H4 (cell line): ENCODE measurements at regions not wholly inside any gene's neighbourhood (a gene's known extent, or its start where the extent isn't known, plus 50 kb on each side); places are given as distances from the start of the nearest gene placed in this dataset.
A peak's percentile ranks its signal among the peaks of the same experiment; 100 is the strongest.

Source experiments
- DNase-seq: peaks from one replicate; pipeline ENCODE4 v3.0.0-alpha.2; 2015; ENCODE audit warnings: low spot score

DNA sequence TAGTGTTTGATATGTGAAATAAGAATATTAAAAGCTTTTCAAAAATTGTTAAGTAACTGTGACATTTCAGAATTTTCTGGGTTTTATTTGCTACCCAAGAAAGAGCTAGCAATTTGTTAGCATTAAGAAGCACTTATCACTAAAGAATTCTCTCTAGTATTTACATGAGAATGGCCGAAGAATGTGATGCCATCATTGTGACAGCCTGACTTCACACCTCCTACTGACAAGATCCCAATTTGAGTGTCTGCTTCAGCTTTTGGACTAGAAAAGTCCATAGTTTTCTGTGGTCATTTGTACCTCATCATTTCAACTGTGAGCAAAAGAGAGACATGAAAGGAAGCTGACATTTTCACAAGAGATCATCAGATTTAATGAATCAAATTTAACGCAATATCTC, 548.1 kb upstream of the AGTR1 start:
- no peak for DNase-seq

DNA sequence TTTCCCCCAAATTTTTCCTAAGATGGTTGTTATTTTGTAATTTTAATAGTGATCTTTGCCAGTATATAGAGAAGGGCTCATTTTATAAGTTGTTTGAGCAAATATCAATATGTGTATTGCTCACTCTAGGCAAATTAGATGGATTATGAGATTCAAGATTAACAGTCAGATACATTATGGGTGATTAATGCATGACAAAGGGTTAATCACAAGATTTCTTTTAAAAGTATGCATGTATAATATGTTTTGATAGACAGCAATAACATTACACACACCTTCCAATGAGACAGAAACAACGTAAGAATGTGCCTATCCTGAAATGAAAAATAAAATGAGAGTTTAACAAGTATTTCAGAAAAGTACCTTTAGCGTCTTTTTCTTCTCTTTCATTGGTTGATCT, 547.6 kb upstream of the AGTR1 start:
- DNase-seq, result no peak

DNA sequence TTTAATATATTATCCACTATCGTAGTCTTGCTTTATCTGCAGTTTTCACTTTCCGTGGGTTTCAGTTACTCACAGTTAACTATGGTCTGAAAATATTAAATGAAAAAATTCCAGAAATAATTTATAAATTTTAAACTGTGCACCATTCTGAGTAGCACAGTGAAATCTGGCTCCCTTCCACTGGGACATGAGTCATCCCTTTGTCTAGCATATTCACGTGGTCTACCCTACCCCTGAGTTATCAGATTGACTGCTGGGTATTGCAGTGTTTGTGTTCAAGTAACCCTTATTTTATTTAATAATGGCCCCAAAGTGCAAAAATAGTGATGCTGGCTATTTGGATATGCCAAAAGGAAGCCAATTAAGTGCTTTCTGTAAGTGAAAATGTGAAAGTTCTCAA, 539.5 kb upstream of the AGTR1 start:
- peak; percentile 81 for DNase-seq

DNA sequence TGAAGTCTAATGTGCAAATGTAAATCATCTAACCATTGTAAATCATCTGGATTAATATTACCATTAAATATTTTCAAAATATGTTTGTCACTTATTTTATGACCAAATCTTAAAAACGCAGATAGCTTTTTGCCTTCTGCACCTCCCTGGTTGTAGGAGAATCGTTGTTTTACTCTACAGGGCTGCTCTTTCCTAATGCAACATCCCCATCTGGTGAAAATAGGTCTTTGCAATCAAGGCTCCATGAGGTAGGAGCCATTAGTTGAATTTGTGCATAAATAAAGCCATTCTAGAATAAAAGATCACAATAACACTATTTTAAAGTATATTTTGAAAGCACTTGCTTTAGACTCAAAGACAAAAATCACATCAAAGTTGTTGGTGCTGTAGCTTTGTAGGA, 535.6 kb upstream of the AGTR1 start:
- DNase-seq, result no peak

DNA sequence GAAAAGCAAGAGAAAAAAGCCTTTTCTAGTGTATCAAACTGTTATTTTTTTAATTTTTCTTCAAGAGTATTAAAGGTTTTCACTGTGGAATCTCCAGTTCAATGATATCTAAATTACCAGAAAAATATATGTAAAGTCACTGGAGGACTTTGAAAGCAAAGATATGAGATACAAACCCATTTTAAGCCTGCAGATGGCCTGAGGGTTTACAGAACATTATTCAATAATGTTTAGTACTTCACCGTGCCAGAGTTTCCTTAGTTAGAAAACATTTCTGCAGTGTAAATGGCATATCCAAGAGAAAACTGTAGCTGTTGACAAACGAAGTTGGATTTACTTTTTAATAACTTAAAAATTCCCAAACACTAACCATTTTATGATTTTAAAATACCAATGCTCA, 529.4 kb upstream of the AGTR1 start:
- DNase-seq, result no peak

DNA sequence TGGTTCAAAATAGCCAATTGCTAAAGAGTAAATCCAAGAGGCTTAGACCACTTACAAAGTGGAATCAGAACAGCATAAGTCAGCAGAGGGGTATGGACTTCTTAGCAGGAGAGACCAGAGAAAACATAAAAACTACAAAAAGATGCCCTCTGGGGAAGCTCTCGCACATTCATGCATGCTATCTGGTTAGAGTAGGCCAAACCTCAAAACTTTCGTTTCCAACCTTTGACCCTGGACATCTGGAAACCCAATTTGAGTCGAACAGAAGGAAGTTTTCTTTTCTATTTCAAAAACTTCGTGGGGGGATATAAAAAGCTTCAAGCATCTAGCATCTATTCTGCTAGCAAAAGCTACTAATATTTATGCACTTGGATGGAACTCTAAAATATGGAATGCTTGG, 523.9 kb upstream of the AGTR1 start:
- DNase-seq, result no peak

DNA sequence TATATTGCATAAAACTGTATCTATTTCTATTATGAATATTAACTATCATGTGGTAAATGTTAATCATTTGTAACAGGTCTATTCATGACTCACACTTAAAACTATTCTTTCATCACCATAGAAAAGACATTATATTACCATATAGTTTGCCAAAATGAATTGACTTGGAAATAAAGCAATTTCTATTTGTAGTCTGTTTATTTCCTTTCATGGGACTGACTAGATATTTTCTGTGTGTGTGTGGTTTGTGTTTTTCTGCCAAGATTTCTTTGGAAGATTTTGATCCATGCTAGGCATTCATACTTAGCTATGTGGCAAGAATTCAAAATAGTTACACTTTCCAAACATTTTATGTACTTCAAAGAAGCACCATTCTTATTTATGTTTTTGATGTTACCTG, 522.5 kb upstream of the AGTR1 start:
- DNase-seq, result no peak

DNA sequence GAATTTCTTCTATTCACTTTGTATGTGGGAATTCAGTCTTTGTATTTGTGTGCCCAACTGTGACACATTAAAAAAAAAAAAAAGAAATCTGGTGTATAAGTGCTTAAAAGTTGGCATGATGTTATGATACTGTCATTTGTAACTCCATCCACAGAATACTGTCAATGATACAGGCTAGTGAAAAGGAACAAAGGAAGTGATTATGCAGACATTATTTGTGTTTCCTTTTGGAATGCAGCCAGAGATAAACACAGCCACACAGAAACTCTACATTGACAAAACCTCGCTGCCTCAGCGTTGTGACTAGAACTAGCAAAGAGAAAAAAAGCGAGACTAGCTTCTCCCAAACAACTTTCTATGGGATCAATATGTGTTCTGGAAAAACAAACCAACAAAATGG, 519.2 kb upstream of the AGTR1 start:
- DNase-seq, result peak; percentile 16

DNA sequence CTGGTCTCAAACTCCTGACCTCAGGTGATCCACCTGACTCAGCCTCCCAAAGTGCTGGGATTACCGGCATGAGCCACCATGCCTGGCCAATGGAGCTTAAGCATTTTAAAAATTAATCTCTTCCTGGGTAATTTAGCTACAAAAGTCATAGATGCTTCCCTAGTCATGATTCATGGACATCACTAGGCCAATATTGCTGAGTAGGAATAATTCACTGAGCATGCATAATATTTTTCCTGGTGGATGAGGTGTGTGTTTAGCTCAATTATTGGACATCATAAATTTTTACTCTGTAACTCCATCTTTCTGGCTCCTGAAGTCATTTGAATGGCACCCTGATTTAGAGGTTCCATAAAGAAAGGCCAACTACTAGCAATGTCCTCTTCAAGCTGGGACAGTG, 512.9 kb upstream of the AGTR1 start:
- DNase-seq, result no peak

DNA sequence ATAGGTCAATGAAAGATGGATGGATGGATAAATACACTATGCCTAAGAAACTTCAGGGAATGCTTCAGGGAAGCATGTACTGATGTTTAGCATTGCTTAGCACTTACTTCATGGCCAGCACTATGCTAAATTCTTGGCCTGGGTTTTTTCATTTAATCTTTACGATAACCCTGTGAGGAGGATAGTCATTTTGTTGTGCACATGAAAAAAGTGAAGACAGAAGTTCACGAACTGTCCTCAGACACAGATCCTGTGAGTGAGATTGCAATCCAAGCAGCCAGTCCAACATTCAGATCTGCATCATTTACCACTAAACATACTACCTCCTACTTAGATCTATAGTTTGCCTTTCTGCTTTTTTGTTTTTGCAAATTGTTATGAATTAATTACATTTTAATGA, 510.8 kb upstream of the AGTR1 start:
- no peak for DNase-seq

DNA sequence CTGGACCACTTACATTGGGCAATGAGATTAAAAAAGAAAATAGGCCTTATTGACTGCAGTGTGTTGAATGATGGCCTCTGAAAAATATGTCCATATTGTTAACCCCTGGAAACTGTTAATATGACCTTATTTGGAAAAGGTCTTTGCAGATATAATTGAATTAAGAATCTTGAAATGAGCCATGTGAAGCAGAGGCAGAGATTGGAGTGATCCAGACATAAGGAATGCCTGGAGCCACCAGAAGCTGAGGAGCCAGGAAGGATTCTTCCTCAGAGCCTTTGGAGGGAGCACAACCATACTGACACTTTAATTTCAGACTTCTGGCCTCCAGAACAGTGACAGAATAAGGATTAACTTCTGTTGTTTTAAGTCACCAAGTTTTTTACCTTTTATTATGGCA, 510.4 kb upstream of the AGTR1 start:
- no peak for DNase-seq

DNA sequence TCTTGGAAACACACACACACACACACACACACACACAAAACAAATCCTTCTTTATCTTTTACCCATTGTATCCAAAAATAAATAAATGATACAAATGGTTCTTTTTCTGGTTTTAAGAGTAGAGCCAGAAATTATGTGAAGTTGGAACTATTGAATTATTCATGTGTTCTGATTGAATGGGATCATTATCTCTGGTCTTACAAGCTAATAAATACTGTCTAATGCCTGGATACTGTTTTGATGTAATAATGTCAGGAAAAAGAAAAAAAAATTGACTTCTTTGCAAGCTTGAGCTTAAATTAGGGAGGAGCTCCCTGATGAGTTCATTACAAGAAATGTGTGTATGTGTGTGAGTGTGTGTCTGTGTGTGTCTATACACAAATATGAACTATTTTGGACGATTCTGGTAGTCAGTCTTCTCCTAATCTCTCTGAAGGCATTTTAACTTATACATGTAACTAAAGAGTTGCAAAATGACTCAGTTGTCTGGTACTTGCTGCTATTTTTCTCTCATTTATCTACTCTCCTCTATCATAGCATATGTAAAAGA, 507.2 kb upstream of the AGTR1 start:
- DNase-seq, result no peak

DNA sequence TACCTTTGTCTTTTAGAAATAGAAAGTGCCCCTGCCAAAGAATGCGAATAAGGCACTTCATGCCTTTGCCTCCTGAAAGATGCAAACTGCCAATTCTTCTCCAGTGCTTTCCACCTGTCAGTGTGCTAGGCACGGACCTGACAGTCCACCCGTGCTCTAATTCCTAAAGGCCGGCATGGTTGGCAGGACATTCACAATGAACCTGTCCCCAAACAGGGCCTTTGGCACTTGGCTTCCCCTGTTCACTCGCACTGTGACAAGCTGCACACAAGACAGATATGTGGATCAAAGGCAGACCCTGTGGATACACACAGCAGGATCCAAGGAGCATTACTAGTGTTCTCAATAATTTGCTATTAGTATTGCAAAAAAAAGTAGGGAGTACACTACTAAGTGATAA, 505.7 kb upstream of the AGTR1 start:
- DNase-seq, result no peak

DNA sequence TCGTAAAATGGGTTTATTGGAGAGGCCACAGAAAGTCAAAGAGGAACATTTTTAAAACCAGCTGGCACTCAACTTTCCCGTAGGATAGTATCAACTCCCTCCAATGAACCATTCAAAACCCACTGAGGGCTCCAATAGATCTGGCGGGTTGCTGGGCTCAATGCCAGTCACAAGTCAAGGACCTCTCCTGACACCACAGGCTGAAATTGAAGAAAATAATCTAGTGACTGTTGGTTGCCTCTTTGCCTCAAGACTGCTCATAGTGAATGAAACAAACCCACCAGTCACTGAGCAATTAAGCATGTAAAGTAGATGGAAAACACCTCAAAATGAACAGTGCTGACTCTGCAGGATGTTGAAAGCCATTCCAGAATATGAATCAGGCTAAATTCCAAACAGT, 500.6 kb upstream of the AGTR1 start:
- no peak for DNase-seq

DNA sequence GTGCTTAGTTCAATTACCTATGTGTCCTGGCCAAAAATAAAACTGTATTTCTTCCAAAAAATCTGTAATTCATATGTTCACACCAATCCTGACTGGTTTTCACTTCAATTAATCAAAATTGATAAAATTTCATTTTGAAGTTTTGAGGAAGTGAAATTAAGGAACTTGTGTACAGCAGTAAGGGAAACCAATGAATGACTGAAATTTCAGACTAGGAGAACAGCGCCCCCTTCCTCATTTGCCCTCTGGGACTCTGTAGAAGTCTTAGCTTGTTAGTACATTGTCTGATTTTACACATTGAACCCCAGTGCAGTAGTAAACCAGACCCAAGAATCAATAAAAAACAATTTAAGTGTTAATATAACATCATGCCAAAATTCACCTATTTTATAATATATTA, 495.3 kb upstream of the AGTR1 start:
- no peak for DNase-seq

DNA sequence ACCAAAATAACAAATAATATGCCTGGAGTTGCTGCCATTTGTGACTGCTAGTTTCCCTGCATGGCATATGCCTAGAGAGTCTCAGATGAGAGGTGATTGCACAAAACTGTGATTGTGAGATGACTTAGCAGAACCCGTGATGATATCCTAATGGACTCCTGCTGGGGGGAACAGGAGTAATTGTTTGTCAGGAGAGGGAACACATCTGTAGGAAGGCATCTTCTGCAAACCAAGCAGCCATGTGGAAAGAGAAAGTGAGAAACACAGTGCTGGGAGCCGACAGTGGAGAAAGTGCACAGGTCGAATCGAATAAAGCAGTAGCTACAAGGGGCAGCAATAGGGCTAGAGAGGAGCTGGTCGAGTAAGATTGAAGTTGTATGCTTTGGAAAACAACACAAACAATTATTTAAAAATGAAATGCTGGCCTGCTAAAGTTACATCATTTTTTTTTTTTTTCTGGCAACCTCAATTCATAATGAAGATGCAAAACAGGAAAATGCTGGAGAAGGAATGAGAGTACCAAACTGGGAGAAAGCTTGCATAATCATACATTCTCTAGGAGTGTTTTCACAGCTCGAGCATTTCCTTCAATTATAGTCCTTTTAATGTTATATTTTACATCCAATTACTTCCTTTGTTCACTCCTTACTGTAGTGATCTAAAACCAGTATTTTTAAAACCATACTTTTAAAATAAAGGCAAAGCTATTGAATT, 494.2 kb upstream of the AGTR1 start:
- peak; percentile 12 for DNase-seq

DNA sequence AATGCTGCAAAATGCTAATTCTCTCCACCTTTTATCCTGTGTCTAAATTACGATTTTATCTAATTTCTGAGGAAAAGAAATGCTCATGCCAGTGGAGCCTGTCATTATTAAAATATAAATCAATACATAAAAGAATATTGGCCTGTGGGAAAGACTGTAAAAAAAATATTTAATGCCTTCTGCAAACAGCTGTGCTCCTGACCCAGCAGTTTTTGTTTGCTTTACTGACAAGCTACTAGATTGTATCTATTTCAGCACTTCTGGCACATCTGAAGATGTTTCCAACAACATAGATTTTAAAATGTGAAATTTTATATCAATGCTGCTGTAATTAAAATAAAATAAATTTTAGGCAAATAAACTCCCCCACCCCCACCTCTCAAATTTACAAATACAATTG, 493.6 kb upstream of the AGTR1 start:
- no peak for DNase-seq

DNA sequence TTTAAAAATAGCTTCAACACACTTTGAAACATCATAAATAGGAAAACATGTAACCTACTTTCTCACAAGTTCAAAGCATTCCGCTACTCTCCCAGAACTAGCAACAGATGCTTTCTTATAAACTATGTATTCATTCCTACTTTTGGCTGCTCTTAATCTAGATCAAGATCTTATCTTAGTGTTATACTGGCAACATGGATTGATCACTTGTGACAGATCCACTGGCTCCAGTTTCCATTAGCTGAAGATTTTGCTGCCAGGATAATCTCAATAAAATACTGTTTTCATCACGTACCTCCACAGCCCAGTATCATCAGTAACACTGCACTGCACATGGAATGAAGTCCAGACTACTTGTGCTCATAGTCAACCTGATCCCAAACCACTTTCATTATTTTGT, 491.7 kb upstream of the AGTR1 start:
- DNase-seq, result no peak

DNA sequence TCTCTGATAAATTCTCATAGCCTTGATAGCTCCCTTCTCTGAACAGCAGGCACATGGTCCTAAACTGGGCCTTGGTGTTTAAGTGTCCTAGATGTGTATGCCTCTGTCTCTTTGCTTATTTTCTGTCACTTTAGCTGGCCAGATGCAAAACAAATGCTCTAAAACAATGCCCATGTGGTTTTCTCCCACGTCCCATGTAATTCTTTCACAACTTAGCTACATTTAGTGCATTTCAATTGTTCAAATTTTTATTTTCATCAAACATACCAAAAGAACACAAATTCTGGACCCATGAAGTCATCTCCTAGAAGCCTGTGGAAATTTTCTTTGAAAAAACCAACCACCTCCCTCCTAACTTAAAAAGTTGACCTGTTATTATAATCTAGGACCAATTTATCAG, 491.3 kb upstream of the AGTR1 start:
- DNase-seq, result no peak

DNA sequence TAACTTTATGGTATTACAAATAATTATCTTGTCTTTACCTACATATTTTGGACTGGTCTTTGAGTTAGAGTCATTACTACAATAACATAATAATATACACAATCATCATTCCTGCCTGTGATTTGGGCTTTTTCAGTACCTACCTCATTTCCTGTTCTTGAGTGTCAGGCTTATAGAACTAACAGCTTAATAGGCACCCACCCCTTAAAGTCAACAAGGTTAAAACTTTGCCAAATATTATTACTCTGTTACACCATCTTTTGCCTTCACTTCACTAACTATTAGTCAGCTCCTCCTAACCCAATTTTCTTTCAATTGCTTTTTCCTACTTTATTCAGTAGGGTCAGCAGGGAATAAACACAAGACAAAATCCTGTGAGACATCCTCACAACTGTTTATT, 488.7 kb upstream of the AGTR1 start:
- no peak for DNase-seq

DNA sequence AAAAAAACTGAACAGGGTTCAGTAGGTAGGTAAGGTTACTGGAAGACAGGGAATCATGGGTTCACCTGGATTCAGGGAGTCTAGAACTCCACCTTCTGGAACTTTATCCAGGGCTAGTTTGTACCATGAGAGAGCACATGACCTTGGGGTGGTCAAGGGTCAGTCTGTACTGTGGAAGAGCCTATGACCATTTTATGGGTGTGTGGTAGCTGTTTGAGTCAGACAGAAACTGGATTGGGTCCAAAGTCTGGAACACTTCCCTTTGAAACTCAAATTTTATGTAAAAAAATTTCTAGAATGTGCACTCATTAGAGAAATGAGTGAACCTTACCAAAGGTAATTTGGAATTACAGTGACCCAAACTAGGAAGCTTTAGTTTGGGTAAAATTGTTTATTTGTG, 486.0 kb upstream of the AGTR1 start:
- no peak for DNase-seq

DNA sequence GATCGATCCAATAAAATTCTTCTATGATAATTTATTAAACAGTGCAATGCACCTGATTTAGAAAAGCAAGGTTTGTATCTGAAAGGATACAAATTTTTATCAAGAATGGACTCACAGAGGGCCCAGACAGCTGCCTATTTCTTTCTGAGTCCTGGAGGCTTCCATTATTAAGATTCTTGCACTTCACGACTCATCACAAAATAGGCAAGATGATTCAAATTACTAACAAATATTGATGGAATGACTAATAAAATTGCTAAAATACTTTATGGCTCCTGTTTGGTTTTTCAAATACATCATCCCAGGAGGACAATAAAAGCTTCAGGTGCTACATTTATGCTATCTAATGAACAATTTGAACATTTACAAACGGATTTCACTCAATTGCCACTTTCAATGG, 483.0 kb upstream of the AGTR1 start:
- no peak for DNase-seq

DNA sequence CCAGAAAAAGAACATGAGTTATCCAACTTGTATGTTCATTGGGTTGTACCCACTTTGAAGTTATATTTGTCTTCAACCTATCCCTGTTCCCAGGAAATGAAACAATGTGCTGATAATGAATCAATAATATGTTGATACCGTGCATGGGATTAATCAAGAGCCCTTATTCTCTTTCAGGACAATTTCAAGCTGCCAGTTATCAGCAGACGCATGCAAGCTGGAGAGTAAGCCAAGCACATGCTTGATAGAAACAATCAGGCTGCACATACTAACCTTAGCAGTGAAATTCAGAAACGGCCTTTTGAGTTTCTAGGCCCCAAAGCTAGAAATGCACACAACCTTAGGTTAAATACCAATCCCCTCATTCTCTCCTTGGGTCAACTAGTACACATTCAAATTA, 480.4 kb upstream of the AGTR1 start:
- no peak for DNase-seq

DNA sequence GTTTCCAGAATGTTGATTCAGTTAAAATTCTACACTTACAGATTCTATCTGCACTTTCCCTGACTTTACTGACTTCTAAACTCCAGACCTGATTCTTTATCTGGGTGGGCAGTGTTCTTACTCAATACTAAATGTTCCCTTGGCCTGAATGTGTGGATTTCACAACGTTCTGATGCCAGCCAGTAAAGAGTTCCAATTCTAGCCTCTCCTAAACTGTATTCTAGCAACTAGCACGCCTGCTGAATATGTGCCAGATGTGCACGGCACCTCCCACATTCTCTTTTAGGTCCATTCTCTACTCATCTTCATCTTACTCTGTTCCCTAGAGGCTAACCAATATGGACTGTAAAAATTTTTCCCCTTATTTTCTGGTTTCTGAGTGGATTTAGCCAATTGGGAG, 479.5 kb upstream of the AGTR1 start:
- DNase-seq, result no peak
